Body of pancreas (tissue), 4 donors: ENCODE measurements at regions not wholly inside any gene's neighbourhood (a gene's known extent, or its start where the extent isn't known, plus 50 kb on each side); places are given as distances from the start of the nearest gene placed in this dataset.

Experiments used
- ATAC-seq: fragments of 150-250 bp; one replicate; pipeline ENCODE4 v1.9.1; 2016
- DNase-seq, 4 donors: peaks; one replicate each; pipeline ENCODE4 v3.0.0-alpha.2; 2019
- H3K27ac ChIP-seq, 4 donors: fragments of 200-600 bp; sonication (generic); 1 replicate in 3 of 4; 2 replicates in 1 of 4; pipeline versions ENCODE4 v1.5.1 to v1.6.1; 2016 to 2019; ENCODE audit warnings: mild to moderate bottlenecking in 1 of 4, mixed read lengths in 1 of 4, moderate library complexity in 1 of 4
- H3K27me3 ChIP-seq, 2 donors: fragments of 200-600 bp; sonication (generic); one replicate each; pipeline ENCODE4 v1.6.0; 2016; ENCODE audit warnings: mild to moderate bottlenecking in 1 of 2
- H3K36me3 ChIP-seq, 2 donors: fragments of 200-600 bp; sonication (generic); replicated peaks in 1 of 2; 2 replicates each; pipeline ENCODE4 v1.5.1; 2016; ENCODE audit warnings: low read depth in 2 of 2; ENCODE audit not compliant: insufficient read depth in 1 of 2
- H3K4me1 ChIP-seq: fragments of 200-600 bp; sonication (generic); one replicate; pipeline ENCODE4 v1.6.0; 2016
- H3K4me3 ChIP-seq, 2 donors: fragments of 200-600 bp; sonication (generic); 1 replicate in 1 of 2; 2 replicates in 1 of 2; pipeline ENCODE4 v1.5.1; 2016 to 2019
- H3K9me3 ChIP-seq, 3 donors: fragments of 200-600 bp; sonication (generic); 1 replicate in 2 of 3; 2 replicates in 1 of 3; pipeline ENCODE4 v1.5.1; 2016
- POLR2A ChIP-seq, 3 donors: fragments of 450-650 bp; IDR thresholded peaks; one replicate each; pipeline ENCODE4 v1.6.1; 2016; ENCODE audit warnings: antibody characterized with exemption in 3 of 3, mild to moderate bottlenecking in 2 of 3
- WGBS, 2 donors: methylation state at CpG; one replicate each; pipeline ENCODE4 v1.1.5; 2017; 5-methylcytosine and 5-hydroxymethylcytosine counted together
- intact Hi-C: fragments of 100-400 bp; cut with DNase I; formaldehyde crosslinking; loops from one replicate; pipeline ENCODE4 v1.15.1; 2023
- TF ChIP-seq, protein P1 (sequence below), 7 experiments: fragments of 450-650 bp in 4 of 7; fragments of 200-600 bp in 3 of 7; sonication (generic) in 3 of 7; IDR thresholded peaks; one replicate each; pipeline ENCODE4 v1.5.1; 2016 to 2019; ENCODE audit warnings: antibody characterized with exemption in 7 of 7

DNA sequence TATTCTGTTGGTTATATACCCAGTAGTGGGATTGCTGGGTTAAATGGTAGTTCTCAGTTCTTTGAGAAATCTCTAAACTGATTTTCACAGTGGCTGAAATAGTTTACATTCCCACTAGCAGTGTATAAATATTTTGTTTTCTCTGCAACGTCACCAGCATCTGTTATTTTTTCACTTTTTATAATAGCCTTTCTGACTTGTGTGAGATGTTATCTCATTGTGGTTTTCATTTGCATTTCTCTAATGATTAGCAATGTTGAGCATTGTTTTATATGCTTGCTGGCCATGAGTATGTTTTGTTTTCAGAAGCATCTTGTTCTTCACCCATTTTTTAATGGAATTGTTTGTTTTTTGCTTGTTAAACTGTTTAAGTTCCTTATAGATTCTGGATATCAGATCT is 612.7 kb upstream of the SGO1 start:
- ATAC-seq, result no peak

DNA sequence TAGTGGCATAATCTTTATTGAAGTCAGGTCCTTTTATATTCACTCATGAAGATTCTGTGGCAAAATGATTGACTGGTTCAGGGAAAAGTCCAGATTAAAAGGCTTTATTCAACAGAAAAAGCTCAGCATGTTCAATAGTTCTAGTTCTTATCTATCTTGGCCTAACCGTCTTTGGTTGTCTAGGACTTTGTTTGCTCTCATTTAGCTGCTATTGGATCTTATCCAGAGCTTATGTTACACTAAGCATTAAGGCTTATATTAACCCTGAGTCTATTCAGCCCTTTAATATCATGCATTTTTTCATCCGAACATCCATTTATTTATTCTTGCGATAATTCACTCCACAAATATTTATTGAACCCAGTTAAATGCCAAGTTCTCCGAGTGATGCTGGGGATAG is 601.0 kb upstream of the SGO1 start:
- no peaks in the 10 kb centered on the region for H3K27me3 ChIP-seq
- WGBS, 2 donors, result 20 to 21% methylated on average over 4 of the region's 4 CpGs
- intact Hi-C loops, result no loop called here
- DNase-seq, result no peak
- H3K4me1 ChIP-seq, result no peaks in the 10 kb centered on the region
- ATAC-seq, result no peak
- H3K9me3 ChIP-seq, result no peaks in the 10 kb centered on the region
- no peaks in the 10 kb centered on the region for H3K36me3 ChIP-seq
- H3K4me3 ChIP-seq, result no peak overlapping the region
- TF ChIP-seq, protein P1, sequence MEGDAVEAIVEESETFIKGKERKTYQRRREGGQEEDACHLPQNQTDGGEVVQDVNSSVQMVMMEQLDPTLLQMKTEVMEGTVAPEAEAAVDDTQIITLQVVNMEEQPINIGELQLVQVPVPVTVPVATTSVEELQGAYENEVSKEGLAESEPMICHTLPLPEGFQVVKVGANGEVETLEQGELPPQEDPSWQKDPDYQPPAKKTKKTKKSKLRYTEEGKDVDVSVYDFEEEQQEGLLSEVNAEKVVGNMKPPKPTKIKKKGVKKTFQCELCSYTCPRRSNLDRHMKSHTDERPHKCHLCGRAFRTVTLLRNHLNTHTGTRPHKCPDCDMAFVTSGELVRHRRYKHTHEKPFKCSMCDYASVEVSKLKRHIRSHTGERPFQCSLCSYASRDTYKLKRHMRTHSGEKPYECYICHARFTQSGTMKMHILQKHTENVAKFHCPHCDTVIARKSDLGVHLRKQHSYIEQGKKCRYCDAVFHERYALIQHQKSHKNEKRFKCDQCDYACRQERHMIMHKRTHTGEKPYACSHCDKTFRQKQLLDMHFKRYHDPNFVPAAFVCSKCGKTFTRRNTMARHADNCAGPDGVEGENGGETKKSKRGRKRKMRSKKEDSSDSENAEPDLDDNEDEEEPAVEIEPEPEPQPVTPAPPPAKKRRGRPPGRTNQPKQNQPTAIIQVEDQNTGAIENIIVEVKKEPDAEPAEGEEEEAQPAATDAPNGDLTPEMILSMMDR (IDR thresholded peaks at IDR 0.05), result no peak
- no peak for TF ChIP-seq POLR2A (IDR thresholded peaks at IDR 0.05)
- H3K27ac ChIP-seq, result no peak overlapping the region

More for the DNA sequence above, 612.7 kb upstream of the SGO1 start:
- DNase-seq, result no peak
- H3K36me3 ChIP-seq, result no peaks in the 10 kb centered on the region
- no peak overlapping the region for H3K27ac ChIP-seq
- intact Hi-C loops, result no loop called here
- no peaks in the 10 kb centered on the region for H3K27me3 ChIP-seq
- no peaks in the 10 kb centered on the region for H3K9me3 ChIP-seq
- WGBS, 2 donors, result 31 to 33% methylated on average over 1 of the region's 1 CpG
- TF ChIP-seq, protein P1 (IDR thresholded peaks at IDR 0.05), result no peak
- no peak for TF ChIP-seq POLR2A (IDR thresholded peaks at IDR 0.05)
- no peaks in the 10 kb centered on the region for H3K4me1 ChIP-seq
- no peak overlapping the region for H3K4me3 ChIP-seq

DNA sequence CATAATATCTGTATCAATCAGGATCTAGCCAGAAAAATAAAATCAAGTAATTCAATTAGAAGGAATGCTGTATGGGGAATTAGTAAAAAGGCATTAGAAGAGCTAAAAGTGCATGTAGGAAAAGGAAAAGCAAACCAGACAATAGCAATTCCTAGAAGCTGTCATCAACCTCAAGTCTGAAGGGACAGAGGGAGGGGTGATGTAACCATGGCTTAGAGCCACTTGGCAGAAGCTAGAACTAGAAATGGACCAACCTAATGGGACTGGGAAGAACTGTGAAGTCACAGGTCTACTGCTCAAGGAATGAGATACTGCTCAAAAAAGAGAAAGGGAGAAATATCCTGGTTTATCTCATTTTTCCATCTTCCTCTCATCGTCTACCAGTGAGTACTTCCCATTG is 590.7 kb upstream of the SGO1 start:
- TF ChIP-seq, protein P1 (IDR thresholded peaks at IDR 0.05), result no peak
- Histone ChIP-seq H3K9me3 (no peaks in the 10 kb centered on the region), H3K36me3 (no peaks in the 10 kb centered on the region), H3K27me3 (no peaks in the 10 kb centered on the region), H3K4me3 (no peak overlapping the region), H3K4me1 (peaks cover 14% of the 10 kb centered on the region), H3K27ac (no peak overlapping the region)
- no peak for DNase-seq
- 68 to 72% methylated on average over 1 of the region's 1 CpG for WGBS, 2 donors
- intact Hi-C loops, result no loop called here
- no peak for ATAC-seq

DNA sequence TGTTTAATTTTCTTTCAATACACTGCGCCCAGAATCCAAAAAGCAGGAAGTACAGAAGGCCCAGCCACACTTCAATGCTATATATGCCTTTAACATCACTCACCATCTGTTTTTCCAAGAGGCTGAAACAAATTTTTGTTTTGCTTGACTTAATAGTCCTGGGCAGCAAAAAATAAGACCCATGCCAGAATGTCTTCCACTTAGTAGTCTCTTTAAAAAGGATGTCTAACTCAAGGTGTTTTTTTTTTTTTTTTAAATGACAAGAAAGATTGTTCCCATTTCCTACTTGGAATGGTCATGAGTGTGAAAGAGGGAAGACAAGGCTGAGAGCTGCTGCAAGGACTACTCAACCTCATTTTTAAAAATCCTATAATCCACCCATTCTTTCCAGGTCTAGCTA is 590.3 kb upstream of the SGO1 start:
- 0 to 42% methylated on average over 1 of the region's 1 CpG for WGBS, 2 donors
- peaks cover 14% of the 10 kb centered on the region for H3K4me1 ChIP-seq
- no peak overlapping the region for H3K27ac ChIP-seq
- intact Hi-C loops, result no loop called here
- no peaks in the 10 kb centered on the region for H3K9me3 ChIP-seq
- no peak for TF ChIP-seq POLR2A (IDR thresholded peaks at IDR 0.05)
- TF ChIP-seq, protein P1 (IDR thresholded peaks at IDR 0.05), result no peak
- no peaks in the 10 kb centered on the region for H3K27me3 ChIP-seq
- H3K4me3 ChIP-seq, result no peak overlapping the region
- DNase-seq, result no peak
- ATAC-seq, result no peak
- no peaks in the 10 kb centered on the region for H3K36me3 ChIP-seq

DNA sequence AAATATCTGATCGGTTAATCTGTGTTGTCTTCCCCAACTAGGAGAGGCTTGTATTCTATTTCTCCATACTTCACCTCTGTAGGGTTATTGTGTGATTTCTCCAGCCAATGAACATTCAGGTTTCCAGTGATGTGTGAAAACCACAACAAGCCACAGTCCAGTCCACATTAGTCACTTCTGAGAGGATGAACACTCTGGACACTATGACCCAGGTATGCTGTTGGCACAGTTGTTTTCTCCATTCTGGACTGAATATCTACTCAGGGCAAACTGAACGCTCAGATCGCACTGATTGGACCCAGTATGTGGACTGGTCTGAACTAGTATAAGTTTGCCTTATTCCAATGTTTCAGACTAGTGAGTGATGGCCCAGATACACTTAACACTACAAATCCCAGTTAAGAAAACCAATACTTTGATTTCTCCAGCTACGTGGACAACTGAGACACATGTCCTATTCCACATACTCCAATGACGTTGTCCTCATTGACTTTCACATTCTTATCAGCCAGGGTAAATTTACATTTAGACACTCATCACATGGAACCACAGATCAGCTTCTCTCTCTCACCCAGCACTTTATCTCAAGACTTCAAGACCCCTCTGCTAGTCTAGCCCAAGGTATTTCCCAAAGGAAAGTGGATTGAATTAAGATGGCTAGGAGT is 587.4 kb upstream of the SGO1 start:
- WGBS, 2 donors, result 35 to 36% methylated on average over 5 of the region's 5 CpGs
- TF ChIP-seq POLR2A (IDR thresholded peaks at IDR 0.05), result no peak
- TF ChIP-seq, protein P1 (IDR thresholded peaks at IDR 0.05), result no peak
- H3K9me3 ChIP-seq, result no peaks in the 10 kb centered on the region
- H3K27ac ChIP-seq, result no peak overlapping the region
- no peaks in the 10 kb centered on the region for H3K36me3 ChIP-seq
- no peaks in the 10 kb centered on the region for H3K27me3 ChIP-seq
- peaks cover 14% of the 10 kb centered on the region for H3K4me1 ChIP-seq
- H3K4me3 ChIP-seq, result no peak overlapping the region
- ATAC-seq, result no peak
- intact Hi-C loops, result no loop called here
- DNase-seq, result no peak
